Renal cortex interstitium (tissue), 11 donors: ENCODE measurements at regions not wholly inside any gene's neighbourhood (a gene's known extent, or its start where the extent isn't known, plus 50 kb on each side); places are given as distances from the start of the nearest gene placed in this dataset.

Source experiments
- DNase-seq, 11 donors: peaks; one replicate each; pipeline ENCODE4 v3.0.0-alpha.2; 2013; ENCODE audit warnings: low read depth in 9 of 11, low spot score in 4 of 11; ENCODE audit errors: extremely low read depth in 1 of 11

GRCh38 chr7:25632616-25633015, 404.3 kb upstream of the NPVF start:
- DNase-seq = no peak

GRCh38 chr7:25633426-25634036, 405.2 kb upstream of the NPVF start:
- DNase-seq = no peak

- no peak for DNase-seq
Observed at GRCh38 chr7:25636168-25636567, 407.9 kb upstream of the NPVF start.

- DNase-seq = peak in 5 of 11 donors; percentile 46 to 71 (median 57)
Observed at GRCh38 chr7:25636871-25637283, 408.6 kb upstream of the NPVF start.

GRCh38 chr7:25638068-25638467, 409.8 kb upstream of the NPVF start:
- DNase-seq = no peak

- no peak for DNase-seq
Observed at GRCh38 chr7:25638590-25639244, 410.4 kb upstream of the NPVF start.

- DNase-seq = no peak
Observed at GRCh38 chr7:25642849-25643248, 414.6 kb upstream of the NPVF start.

GRCh38 chr7:25643286-25643685, 415.0 kb upstream of the NPVF start:
- DNase-seq = no peak

GRCh38 chr7:25643770-25644394, 415.6 kb upstream of the NPVF start:
- no peak for DNase-seq

- no peak for DNase-seq
Observed at GRCh38 chr7:25646726-25647413, 418.6 kb upstream of the NPVF start.

GRCh38 chr7:25647872-25648271, 419.6 kb upstream of the NPVF start:
- no peak for DNase-seq

GRCh38 chr7:25652366-25652765, 424.1 kb upstream of the NPVF start:
- DNase-seq = no peak

GRCh38 chr7:25653384-25653783, 425.1 kb upstream of the NPVF start:
- DNase-seq = no peak

- DNase-seq = no peak
Observed at GRCh38 chr7:25656071-25656470, 427.8 kb upstream of the NPVF start.

GRCh38 chr7:25656581-25657026, 428.3 kb upstream of the NPVF start:
- DNase-seq = no peak

- DNase-seq = no peak
Observed at GRCh38 chr7:25658375-25658774, 430.1 kb upstream of the NPVF start.

GRCh38 chr7:25659841-25660240, 431.6 kb upstream of the NPVF start:
- peak in 5 of 11 donors; percentile 41 to 58 (median 48) for DNase-seq

GRCh38 chr7:25662841-25663800, 434.8 kb upstream of the NPVF start:
- no peak for DNase-seq

GRCh38 chr7:25663877-25664276, 435.6 kb upstream of the NPVF start:
- DNase-seq = no peak
